IMR-90 (cell line): ENCODE measurements at regions not wholly inside any gene's neighbourhood (a gene's known extent, or its start where the extent isn't known, plus 50 kb on each side); places are given as distances from the start of the nearest gene placed in this dataset.

Experiments
- ATAC-seq: fragments of 200-7000 bp; cut with Tn5 transposase; 2 replicates; pipeline ENCODE4 v1.9.1; 2020; ENCODE audit warnings: low read depth, mild to moderate bottlenecking, moderate library complexity
- BruUV-seq: library from RNA; stranded (reverse); fragments of 400-500 nt; replicated peaks from 2 replicates; lab custom pipeline; 2021; lab: Mats Ljungman, UMichigan
- CTCF ChIA-PET: fragments of 300-600 bp; formaldehyde crosslinking; extraction: SDS; loops from one replicate; lab custom pipeline; 2021; ENCODE audit warnings: antibody characterized with exemption; lab: Yijun Ruan, JAX
- POLR2A ChIA-PET: fragments of 300-600 bp; sonication (Branson Sonifier 250); formaldehyde crosslinking; loops from one replicate; lab custom pipeline; 2022; ENCODE audit warnings: antibody characterized with exemption; ENCODE audit not compliant: unreplicated experiment; lab: Charles Lee
- DNase-seq: peaks from one replicate; pipeline ENCODE4 v3.0.0; 2013
- H2AFZ ChIP-seq: replicated peaks from 2 replicates; pipeline ENCODE3; 2013; ENCODE audit warnings: low read length, mild to moderate bottlenecking; ENCODE audit not compliant: poor library complexity
- H2AK5ac ChIP-seq: 2 replicates; pipeline ENCODE4 v1.6.1; 2013; ENCODE audit warnings: low read depth, low read length, inconsistent platforms
- H2AK9ac ChIP-seq: replicated peaks from 2 replicates; pipeline ENCODE3; 2013; ENCODE audit warnings: mild to moderate bottlenecking, low read depth, low read length, moderate library complexity; ENCODE audit not compliant: poor library complexity
- H2BK120ac ChIP-seq: 2 replicates; pipeline ENCODE4 v1.6.1; 2013; ENCODE audit warnings: low read depth, low read length, inconsistent platforms
- H2BK15ac ChIP-seq: 3 replicates; pipeline ENCODE4 v1.6.1; 2013; ENCODE audit warnings: low read depth, low read length, inconsistent platforms
- H2BK20ac ChIP-seq: 2 replicates; pipeline ENCODE4 v1.6.1; 2013; ENCODE audit warnings: low read depth, mild to moderate bottlenecking, inconsistent platforms, low read length, moderate library complexity
- H2BK5ac ChIP-seq: 2 replicates; pipeline ENCODE4 v1.6.1; 2013; ENCODE audit warnings: mild to moderate bottlenecking, low read depth, low read length, inconsistent platforms; ENCODE audit not compliant: poor library complexity, severe bottlenecking
- H3K14ac ChIP-seq: replicated peaks from 2 replicates; pipeline ENCODE4 v1.6.1; 2013; ENCODE audit warnings: low read depth, low read length, inconsistent platforms
- H3K18ac ChIP-seq: 2 replicates; pipeline ENCODE4 v1.6.1; 2013; ENCODE audit warnings: low read depth, low read length, control low read depth
- H3K23ac ChIP-seq: 2 replicates; pipeline ENCODE4 v1.6.1; 2013; ENCODE audit warnings: low read depth, low read length, inconsistent platforms
- H3K27ac ChIP-seq: 2 replicates; pipeline ENCODE4 v1.5.1; 2013; ENCODE audit warnings: mild to moderate bottlenecking, control low read depth, low read length; ENCODE audit not compliant: insufficient read depth
- H3K27me3 ChIP-seq: 2 replicates; pipeline ENCODE4 v1.6.1; 2013; ENCODE audit warnings: low read length; ENCODE audit not compliant: control insufficient read depth, insufficient read depth
- H3K36me3 ChIP-seq: 2 replicates; pipeline ENCODE4 v1.6.1; 2013; ENCODE audit warnings: low read length, mixed read lengths; ENCODE audit not compliant: control insufficient read depth, insufficient read depth
- H3K4ac ChIP-seq: 2 replicates; pipeline ENCODE4 v1.6.1; 2013; ENCODE audit warnings: low read depth, low read length, inconsistent platforms
- H3K4me1 ChIP-seq: 2 replicates; pipeline ENCODE4 v1.6.1; 2013; ENCODE audit warnings: low read length, mixed read lengths; ENCODE audit not compliant: control insufficient read depth, insufficient read depth
- H3K4me2 ChIP-seq: 2 replicates; pipeline ENCODE4 v1.6.1; 2013; ENCODE audit warnings: low read depth, mild to moderate bottlenecking, control low read depth, low read length, moderate library complexity
- H3K4me3 ChIP-seq: 2 replicates; pipeline ENCODE4 v1.5.1; 2013; ENCODE audit warnings: low read depth, mild to moderate bottlenecking, control low read depth, low read length, moderate library complexity; ENCODE audit not compliant: insufficient read depth
- H3K56ac ChIP-seq: 2 replicates; pipeline ENCODE4 v1.6.1; 2013; ENCODE audit warnings: low read length, inconsistent platforms; ENCODE audit not compliant: insufficient read depth; ENCODE audit errors: extremely low read depth
- H3K79me1 ChIP-seq, 2 experiments: 2 replicates each; pipeline ENCODE4 v1.6.1; 2013; ENCODE audit warnings: low read length in 2 of 2, inconsistent platforms in 1 of 2, low read depth in 1 of 2
- H3K9ac ChIP-seq: 2 replicates; pipeline ENCODE4 v1.6.1; 2013; ENCODE audit warnings: low read depth, low read length, control low read depth
- H3K9me1 ChIP-seq: 2 replicates; pipeline ENCODE4 v1.6.1; 2013; ENCODE audit warnings: low read length, inconsistent platforms; ENCODE audit not compliant: insufficient read depth
- H3K9me3 ChIP-seq: 2 replicates; pipeline ENCODE4 v1.6.1; 2013; ENCODE audit warnings: low read length; ENCODE audit not compliant: control insufficient read depth, insufficient read depth
- H4K20me1 ChIP-seq: 2 replicates; pipeline ENCODE4 v1.6.1; 2013; ENCODE audit warnings: low read length, inconsistent platforms; ENCODE audit not compliant: insufficient read depth
- H4K5ac ChIP-seq: 2 replicates; pipeline ENCODE4 v1.6.1; 2013; ENCODE audit warnings: mild to moderate bottlenecking, low read depth, low read length, control low read depth
- H4K8ac ChIP-seq, 2 experiments: 2 replicates each; pipeline ENCODE4 v1.6.1; 2013; ENCODE audit warnings: low read depth in 2 of 2, low read length in 2 of 2, control low read depth in 1 of 2, inconsistent platforms in 1 of 2
- H4K91ac ChIP-seq: 2 replicates; pipeline ENCODE4 v1.6.1; 2013; ENCODE audit warnings: low read depth, low read length, inconsistent platforms; ENCODE audit not compliant: insufficient read depth
- CEBPB ChIP-seq: IDR thresholded peaks from 2 replicates; pipeline ENCODE4 v1.6.1; 2012; ENCODE audit warnings: low read depth, low read length, improper control_type of control experiment
- CTCF ChIP-seq: conservative IDR thresholded peaks from 2 replicates; pipeline ENCODE4 v1.5.1; 2012; ENCODE audit warnings: mild to moderate bottlenecking, low read depth, low read length, improper control_type of control experiment
- ELK1 ChIP-seq: fragments of 150-350 bp; IDR thresholded peaks from 2 replicates; pipeline ENCODE4 v1.6.1; 2016; ENCODE audit warnings: low read depth, mild to moderate bottlenecking, low read length, moderate library complexity, borderline replicate concordance
- MAFK ChIP-seq: IDR thresholded peaks from 2 replicates; pipeline ENCODE4 v1.6.1; 2012; ENCODE audit warnings: low read depth, low read length, improper control_type of control experiment
- RFX5 ChIP-seq: IDR thresholded peaks from 2 replicates; pipeline ENCODE4 v1.8.0; 2012; ENCODE audit warnings: low read depth, mild to moderate bottlenecking, low read length, moderate library complexity
- WGBS, 2 experiments: methylation state at CpG; one replicate each; pipeline versions ENCODE4 v1.1.5 to v1.1.7; 2013; ENCODE audit warnings: missing lambda C conversion rate in 2 of 2; ENCODE audit not compliant: insufficient read length in 1 of 2; ENCODE audit errors: extremely low coverage in 2 of 2; 5-methylcytosine and 5-hydroxymethylcytosine counted together
- dilution Hi-C: fragments of 300-500 bp; cut with HindIII; formaldehyde crosslinking; loops from one replicate; pipeline ENCODE4 v1.14.3; 2018; ENCODE audit warnings: low sequenced_read_pairs; ENCODE audit not compliant: unreplicated experiment
- in situ Hi-C: fragments of 300-500 bp; cut with MboI; formaldehyde crosslinking; loops from 3 replicates; pipeline ENCODE4 v1.14.3; 2019; ENCODE audit warnings: low sequenced_read_pairs, inconsistent platforms, mixed read lengths
- intact Hi-C: fragments of 100-400 bp; cut with micrococcal nuclease; formaldehyde crosslinking; loops from 2 replicates; pipeline ENCODE4 v1.10.0; 2022

- TF ChIP-seq CEBPB = no peak
- no peak for TF ChIP-seq RFX5
These were observed 51.8 kb upstream of the TARDBP start (continued) for GRCh38 chr1:10960411-10961299.

- DNase-seq (no peak), ATAC-seq (peak; percentile 16)
- H3K9me1 ChIP-seq = no peaks in the 10 kb centered on the region
- CTCF ChIA-PET = interaction anchor here (0.6 kb wide), 1 partner anchor 15 kb away, joined by 5 read pairs; no protein-coding TSS in a partner anchor
- no peak overlapping the region for H2BK15ac ChIP-seq
- no peaks in the 10 kb centered on the region for H3K36me3 ChIP-seq
- BruUV-seq = no TSS peak
- H4K91ac ChIP-seq = no peak overlapping the region
- 0 out of 2 replicates have a peak, but pooled peaks cover 1% of the 10 kb centered on the region for H3K4me1 ChIP-seq
- no peak overlapping the region for H2AK9ac ChIP-seq
- H4K5ac ChIP-seq = no peak overlapping the region
- no peak overlapping the region for H3K23ac ChIP-seq
- H3K4me2 ChIP-seq = no peak overlapping the region
- no peaks in the 10 kb centered on the region for H4K20me1 ChIP-seq
- no peak for TF ChIP-seq MAFK
- TF ChIP-seq CTCF = no peak
- TF ChIP-seq ELK1 = no peak
- POLR2A ChIA-PET = no interaction called here
- no peak overlapping the region for H3K9ac ChIP-seq
- no peak overlapping the region for H2BK120ac ChIP-seq
- H2AK5ac ChIP-seq = no peak overlapping the region
- no peaks in the 10 kb centered on the region for H3K79me1 ChIP-seq
- no peak overlapping the region for H4K8ac ChIP-seq
- dilution Hi-C loops = no loop called here
- no peak overlapping the region for H3K4ac ChIP-seq
- H3K14ac ChIP-seq = no peak overlapping the region
- no peak overlapping the region for H3K4me3 ChIP-seq
- no peak overlapping the region for H3K18ac ChIP-seq
- in situ Hi-C loops = no loop called here
- no peak overlapping the region for H3K27ac ChIP-seq
- H3K9me3 ChIP-seq = no peaks in the 10 kb centered on the region
- peaks cover 12% of the 10 kb centered on the region; the same call in 1 of the 2 replicates for H3K27me3 ChIP-seq
- intact Hi-C loops = loop anchor here (1.0 kb wide), 1 partner anchor 447 kb away; no protein-coding TSS in a partner anchor
- H2BK5ac ChIP-seq = no peak overlapping the region
- H3K56ac ChIP-seq = no peak overlapping the region
- no peak overlapping the region for H2BK20ac ChIP-seq
- peak overlapping the region; percentile 84 for H2AFZ ChIP-seq
- WGBS, 2 experiments = 100% methylated on average over 1 of the region's 13 CpGs; no CpG with 5 or more reads in 1 of the 2 experiments
These were observed 51.1 kb upstream of the TARDBP start for GRCh38 chr1:10961300-10961833.
